ENCODE measurements at regions not wholly inside any gene's neighbourhood (a gene's known extent, or its start where the extent isn't known, plus 50 kb on each side); places are given as distances from the start of the nearest gene placed in this dataset.

- DNase-seq (ENCODE audit: low read depth): no peak
- Histone ChIP-seq H3K36me3 (ENCODE audit: control insufficient read depth, insufficient read depth, low read length) (no peaks in the 10 kb centered on the region), H3K27me3 (ENCODE audit: control insufficient read depth, insufficient read depth, low read length) (no peaks in the 10 kb centered on the region), H3K4me3 (ENCODE audit: low read depth, low read length) (no peak overlapping the region)
- no peak for TF ChIP-seq CTCF (IDR thresholded peaks at IDR 0.05; ENCODE audit: insufficient read depth, low read length, poor library complexity, severe bottlenecking)
Measured at GRCh38 chr6:11921751-11922150, 90.4 kb upstream of the HIVEP1 start.

- no peak for TF ChIP-seq CTCF (IDR thresholded peaks at IDR 0.05; ENCODE audit: insufficient read depth, low read length, poor library complexity, severe bottlenecking)
- H3K4me3 ChIP-seq (ENCODE audit: low read depth, low read length): no peak overlapping the region
- DNase-seq (ENCODE audit: low read depth): peak; percentile 71
Measured at GRCh38 chr6:11921017-11921438, 91.1 kb upstream of the HIVEP1 start.

DNA sequence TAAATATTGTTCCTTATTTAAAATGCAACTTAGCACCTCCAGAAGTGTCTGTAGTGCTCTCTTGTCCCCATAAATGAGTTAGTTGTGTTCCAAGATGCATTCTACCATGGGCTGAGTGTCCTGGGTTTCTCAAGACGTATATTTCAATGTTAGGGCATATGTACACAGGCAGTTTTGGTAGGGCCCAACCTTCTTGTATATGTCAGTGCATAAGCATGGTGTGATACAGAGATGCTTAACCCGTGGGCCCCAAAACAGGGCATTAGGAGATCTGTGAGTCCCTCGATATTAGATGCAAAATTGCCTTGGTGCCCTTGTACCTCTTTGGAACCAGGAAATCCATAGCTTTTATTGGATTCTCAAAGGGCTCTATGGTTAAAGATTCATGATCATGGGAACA is 91.5 kb upstream of the HIVEP1 start:
- no peak for TF ChIP-seq CTCF (IDR thresholded peaks at IDR 0.05; ENCODE audit: insufficient read depth, low read length, poor library complexity, severe bottlenecking)
- DNase-seq (ENCODE audit: low read depth): no peak
- no peaks in the 10 kb centered on the region for H3K36me3 ChIP-seq (ENCODE audit: control insufficient read depth, insufficient read depth, low read length)
- H3K4me3 ChIP-seq (ENCODE audit: low read depth, low read length): no peak overlapping the region
- H3K27me3 ChIP-seq (ENCODE audit: control insufficient read depth, insufficient read depth, low read length): no peaks in the 10 kb centered on the region

More at GRCh38 chr6:11921017-11921438, 91.1 kb upstream of the HIVEP1 start:
- no peaks in the 10 kb centered on the region for H3K36me3 ChIP-seq (ENCODE audit: control insufficient read depth, insufficient read depth, low read length)
- H3K27me3 ChIP-seq (ENCODE audit: control insufficient read depth, insufficient read depth, low read length): no peaks in the 10 kb centered on the region

DNA sequence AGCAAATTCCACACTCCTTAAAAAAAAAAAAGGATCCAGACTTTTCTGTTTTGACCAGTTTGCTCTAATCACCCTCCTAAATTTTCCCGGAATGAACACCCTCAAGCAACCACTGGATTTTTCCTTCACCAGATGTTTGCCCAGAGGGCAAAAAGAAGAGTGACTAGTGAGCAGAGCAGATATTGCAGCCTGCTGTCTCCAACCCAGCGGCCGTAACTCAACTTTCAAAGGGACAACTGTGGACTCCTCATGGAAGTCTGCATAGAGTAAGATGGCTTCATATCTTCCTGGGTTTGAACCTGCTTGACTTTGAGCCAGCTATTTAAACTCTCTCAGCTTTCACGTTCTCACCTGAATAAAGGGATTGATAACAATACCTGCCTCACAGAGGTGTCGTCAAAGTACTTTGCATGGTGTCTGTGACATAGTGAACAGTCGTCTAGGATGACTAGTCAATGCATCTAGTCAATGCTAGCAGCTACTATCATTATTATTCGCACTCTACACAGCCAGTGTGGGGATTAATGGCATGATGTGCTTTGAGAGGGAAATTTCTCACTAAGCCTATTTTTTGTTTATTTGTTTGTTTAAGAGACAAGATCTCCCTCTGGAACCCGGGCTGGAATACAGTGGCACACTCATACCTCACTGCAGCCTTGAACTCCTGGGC is 92.2 kb upstream of the HIVEP1 start:
- Histone ChIP-seq H3K36me3 (ENCODE audit: control insufficient read depth, insufficient read depth, low read length) (no peaks in the 10 kb centered on the region), H3K4me3 (ENCODE audit: low read depth, low read length) (no peak overlapping the region), H3K27me3 (ENCODE audit: control insufficient read depth, insufficient read depth, low read length) (no peaks in the 10 kb centered on the region)
- TF ChIP-seq CTCF (IDR thresholded peaks at IDR 0.05; ENCODE audit: insufficient read depth, low read length, poor library complexity, severe bottlenecking): no peak
- no peak for DNase-seq (ENCODE audit: low read depth)

- H3K36me3 ChIP-seq (ENCODE audit: control insufficient read depth, insufficient read depth, low read length): no peaks in the 10 kb centered on the region
- H3K4me3 ChIP-seq (ENCODE audit: low read depth, low read length): no peak overlapping the region
- DNase-seq (ENCODE audit: low read depth): peak; percentile 64
- no peak for TF ChIP-seq CTCF (IDR thresholded peaks at IDR 0.05; ENCODE audit: insufficient read depth, low read length, poor library complexity, severe bottlenecking)
- H3K27me3 ChIP-seq (ENCODE audit: control insufficient read depth, insufficient read depth, low read length): no peaks in the 10 kb centered on the region
Measured at GRCh38 chr6:11918739-11919605, 93.1 kb upstream of the HIVEP1 start.

Measured in kidney epithelial cell (primary cell).